HG02973 (cell line): ENCODE measurements at regions not wholly inside any gene's neighbourhood (a gene's known extent, or its start where the extent isn't known, plus 50 kb on each side); places are given as distances from the start of the nearest gene placed in this dataset.

ENCODE experiments used
- ATAC-seq: cut with Tn5 transposase; IDR thresholded peaks from one replicate; pipeline ENCODE4 v1.9.1; 2021; ENCODE audit warnings: moderate library complexity; ENCODE audit not compliant: unreplicated experiment

- ATAC-seq, result no peak
Observed at GRCh38 chr5:24363789-24364481, 280.8 kb downstream of the CDH10 start.

- no peak for ATAC-seq
Observed at GRCh38 chr5:24364711-24365110, 280.1 kb downstream of the CDH10 start.

GRCh38 chr5:24365406-24365805, 279.4 kb downstream of the CDH10 start:
- ATAC-seq, result no peak

GRCh38 chr5:24367216-24367615, 277.6 kb downstream of the CDH10 start:
- no peak for ATAC-seq

GRCh38 chr5:24368115-24368514, 276.7 kb downstream of the CDH10 start:
- ATAC-seq, result no peak

GRCh38 chr5:24376210-24376609, 268.6 kb downstream of the CDH10 start:
- no peak for ATAC-seq

GRCh38 chr5:24376616-24377015, 268.2 kb downstream of the CDH10 start:
- no peak for ATAC-seq

- no peak for ATAC-seq
Observed at GRCh38 chr5:24381861-24382489, 262.8 kb downstream of the CDH10 start.

- ATAC-seq, result no peak
Observed at GRCh38 chr5:24385070-24385469, 259.7 kb downstream of the CDH10 start.

GRCh38 chr5:24385617-24386016, 259.2 kb downstream of the CDH10 start:
- ATAC-seq, result no peak

- ATAC-seq, result no peak
Observed at GRCh38 chr5:24388448-24388847, 256.3 kb downstream of the CDH10 start.

GRCh38 chr5:24389968-24390367, 254.8 kb downstream of the CDH10 start:
- no peak for ATAC-seq

GRCh38 chr5:24391816-24392215, 253.0 kb downstream of the CDH10 start:
- ATAC-seq, result no peak

- ATAC-seq, result no peak
Observed at GRCh38 chr5:24397601-24398000, 247.2 kb downstream of the CDH10 start.

- no peak for ATAC-seq
Observed at GRCh38 chr5:24401773-24402172, 243.0 kb downstream of the CDH10 start.

GRCh38 chr5:24407466-24407865, 237.3 kb downstream of the CDH10 start:
- ATAC-seq, result no peak

GRCh38 chr5:24428345-24428744, 216.4 kb downstream of the CDH10 start:
- ATAC-seq, result no peak

GRCh38 chr5:24433555-24433954, 211.2 kb downstream of the CDH10 start:
- ATAC-seq, result no peak
